SK-N-SH (cell line): ENCODE measurements at regions not wholly inside any gene's neighbourhood (a gene's known extent, or its start where the extent isn't known, plus 50 kb on each side); places are given as distances from the start of the nearest gene placed in this dataset.
A peak's percentile ranks its signal among the peaks of the same experiment; 100 is the strongest.

Experiments used
- CTCF ChIA-PET: fragments of 300-600, 350-600 bp; formaldehyde crosslinking; extraction: SDS; loops from one replicate; lab custom pipeline; 2021; lab: Yijun Ruan, JAX
- POLR2A ChIA-PET: fragments of 350-600 bp; sonication (Branson Sonifier 250); formaldehyde crosslinking; extraction: SDS; loops from one replicate; lab custom pipeline; 2020; ENCODE audit warnings: antibody characterized with exemption, inconsistent platforms; lab: Yijun Ruan, JAX
- DNase-seq: peaks from one replicate; pipeline ENCODE4 v3.0.0; 2012
- H2AFZ ChIP-seq: fragments of 200-600 bp; sonication (generic); 2 replicates; pipeline ENCODE4 v1.8.1; 2016; ENCODE audit warnings: antibody characterized with exemption, mild to moderate bottlenecking, low read depth
- H3F3A ChIP-seq: fragments of 200-600 bp; sonication (generic); replicated peaks from 2 replicates; pipeline ENCODE3; 2016; ENCODE audit warnings: antibody characterized with exemption, mild to moderate bottlenecking; ENCODE audit not compliant: insufficient read depth
- H3K27ac ChIP-seq, 2 experiments: fragments of 200-500 bp in 1 of 2; fragments of 200-600 bp in 1 of 2; sonication (Bioruptor generic) in 1 of 2; sonication (generic), shearing (Covaris generic) in 1 of 2; 2 replicates each; pipeline versions ENCODE4 v1.5.1 to v1.6.1; 2014 to 2016; ENCODE audit warnings: low read depth in 2 of 2, inconsistent platforms in 1 of 2, low read length in 1 of 2, mild to moderate bottlenecking in 1 of 2, mixed read lengths in 1 of 2
- H3K27me3 ChIP-seq: fragments of 200-600 bp; sonication (generic), shearing (Covaris generic); 2 replicates; pipeline ENCODE4 v1.6.1; 2016; ENCODE audit warnings: mixed run types; ENCODE audit not compliant: insufficient read depth
- H3K36me3 ChIP-seq, 2 experiments: fragments of 200-500 bp in 1 of 2; fragments of 200-600 bp in 1 of 2; sonication (Bioruptor generic) in 1 of 2; sonication (generic) in 1 of 2; replicated peaks in 1 of 2; 2 replicates each; pipeline versions ENCODE3 to v1.5.1; 2014 to 2016; ENCODE audit warnings: low read length in 1 of 2, mild to moderate bottlenecking in 1 of 2; ENCODE audit not compliant: insufficient read depth in 2 of 2, control insufficient read depth in 1 of 2
- H3K4me1 ChIP-seq, 2 experiments: fragments of 200-500 bp in 1 of 2; fragments of 200-600 bp in 1 of 2; sonication (Bioruptor generic) in 1 of 2; sonication (generic), shearing (Covaris generic) in 1 of 2; 2 replicates each; pipeline versions ENCODE4 v1.5.1 to v1.6.1; 2014 to 2016; ENCODE audit warnings: low read depth in 1 of 2, low read length in 1 of 2, mixed run types in 1 of 2; ENCODE audit not compliant: insufficient read depth in 2 of 2, control insufficient read depth in 1 of 2
- H3K4me2 ChIP-seq: fragments of 200-600 bp; sonication (generic), shearing (Covaris generic); 2 replicates; pipeline ENCODE4 v1.6.1; 2017; ENCODE audit warnings: mixed run types
- H3K4me3 ChIP-seq, 2 experiments: fragments of 200-500 bp in 1 of 2; fragments of 200-600 bp in 1 of 2; sonication (Bioruptor generic) in 1 of 2; sonication (generic), shearing (Covaris generic) in 1 of 2; 2 replicates each; pipeline versions ENCODE4 v1.5.1 to v1.8.1; 2014 to 2016; ENCODE audit warnings: low read depth in 2 of 2, inconsistent platforms in 1 of 2, low read length in 1 of 2, mild to moderate bottlenecking in 1 of 2, mixed read lengths in 1 of 2, moderate library complexity in 1 of 2
- H3K79me2 ChIP-seq: fragments of 200-600 bp; sonication (generic); 2 replicates; pipeline ENCODE4 v1.8.1; 2017; ENCODE audit warnings: mild to moderate bottlenecking; ENCODE audit not compliant: insufficient read depth
- H3K9ac ChIP-seq: fragments of 200-600 bp; sonication (generic); 2 replicates; pipeline ENCODE4 v1.6.1; 2017; ENCODE audit warnings: mixed run types
- H3K9me2 ChIP-seq: fragments of 200-600 bp; sonication (generic); 2 replicates; pipeline ENCODE4 v1.6.1; 2017; ENCODE audit warnings: mixed run types
- H3K9me3 ChIP-seq: fragments of 200-600 bp; sonication (generic); 2 replicates; pipeline ENCODE4 v1.6.1; 2017; ENCODE audit warnings: mixed run types, mild to moderate bottlenecking, moderate library complexity
- H4K20me1 ChIP-seq: fragments of 200-600 bp; sonication (generic); 2 replicates; pipeline ENCODE4 v1.6.1; 2017; ENCODE audit warnings: mild to moderate bottlenecking, mixed run types; ENCODE audit not compliant: insufficient read depth
- CHD2 ChIP-seq: fragments of 150-350 bp; IDR thresholded peaks from 2 replicates; pipeline ENCODE4 v1.6.1; 2018; ENCODE audit warnings: low read length; ENCODE audit not compliant: partially characterized antibody
- EP300 ChIP-seq, 2 experiments: IDR thresholded peaks; 2 replicates each; pipeline versions ENCODE4 v1.4.0 to v1.6.1; 2012; ENCODE audit warnings: borderline replicate concordance in 1 of 2, low read depth in 1 of 2, low read length in 1 of 2
- FOSL2 ChIP-seq: IDR thresholded peaks from 2 replicates; pipeline ENCODE4 v1.4.0; 2012; ENCODE audit warnings: low read depth, mild to moderate bottlenecking, moderate library complexity, borderline replicate concordance
- FOXJ3 ChIP-seq: sonication (generic); formaldehyde crosslinking; IDR thresholded peaks from 2 replicates; pipeline ENCODE4 v1.5.1; 2020; ENCODE audit warnings: mild to moderate bottlenecking, missing genetic modification reagents
- FOXM1 ChIP-seq: IDR thresholded peaks from 2 replicates; pipeline ENCODE4 v1.4.0; 2012; ENCODE audit warnings: low read depth, mild to moderate bottlenecking
- GABPA ChIP-seq: IDR thresholded peaks from 2 replicates; pipeline ENCODE4 v1.4.0; 2012; ENCODE audit warnings: low read depth, mild to moderate bottlenecking
- GATA2 ChIP-seq: sonication (generic); formaldehyde crosslinking; IDR thresholded peaks from 2 replicates; pipeline ENCODE4 v1.5.0; 2020; ENCODE audit warnings: mild to moderate bottlenecking, missing genetic modification reagents
- JUND ChIP-seq: IDR thresholded peaks from 2 replicates; pipeline ENCODE4 v1.4.0; 2012
- MXI1 ChIP-seq: IDR thresholded peaks from 2 replicates; pipeline ENCODE4 v1.6.1; 2012; ENCODE audit warnings: mild to moderate bottlenecking, low read depth, low read length, improper control_type of control experiment
- NFIC ChIP-seq: IDR thresholded peaks from 2 replicates; pipeline ENCODE4 v1.4.0; 2012; ENCODE audit warnings: borderline replicate concordance
- NRF1 ChIP-seq: IDR thresholded peaks from 2 replicates; pipeline ENCODE4 v1.6.1; 2012; ENCODE audit warnings: low read depth, mild to moderate bottlenecking, low read length
- RCOR1 ChIP-seq: fragments of 150-350 bp; IDR thresholded peaks from 2 replicates; pipeline ENCODE4 v1.6.1; 2017; ENCODE audit warnings: antibody characterized with exemption, low read length
- RXRA ChIP-seq: IDR thresholded peaks from 2 replicates; pipeline ENCODE4 v1.4.0; 2012; ENCODE audit warnings: low read depth, mild to moderate bottlenecking, borderline replicate concordance
- SIN3A ChIP-seq: IDR thresholded peaks from 2 replicates; pipeline ENCODE4 v1.6.1; 2012; ENCODE audit warnings: low read depth, mild to moderate bottlenecking, low read length, moderate library complexity, borderline replicate concordance
- TAF1 ChIP-seq: IDR thresholded peaks from 2 replicates; pipeline ENCODE4 v1.6.1; 2012; ENCODE audit warnings: low read depth, mild to moderate bottlenecking, low read length, moderate library complexity, borderline replicate concordance
- TCF12 ChIP-seq: IDR thresholded peaks from 2 replicates; pipeline ENCODE4 v1.4.0; 2012
- TEAD4 ChIP-seq: IDR thresholded peaks from 2 replicates; pipeline ENCODE4 v1.4.0; 2012; ENCODE audit warnings: mild to moderate bottlenecking, borderline replicate concordance; ENCODE audit not compliant: insufficient read depth
- WGBS: methylation state at CpG from one replicate; pipeline ENCODE4 v1.1.6; 2017; ENCODE audit warnings: low lambda C conversion rate; 5-methylcytosine and 5-hydroxymethylcytosine counted together
- TF ChIP-seq, protein P1 (sequence below): IDR thresholded peaks from 2 replicates; pipeline ENCODE4; 2012
- TF ChIP-seq, protein P2 (sequence below): IDR thresholded peaks from 2 replicates; pipeline ENCODE4 v1.6.1; 2012; ENCODE audit warnings: mild to moderate bottlenecking, low read depth, low read length, moderate library complexity

DNA sequence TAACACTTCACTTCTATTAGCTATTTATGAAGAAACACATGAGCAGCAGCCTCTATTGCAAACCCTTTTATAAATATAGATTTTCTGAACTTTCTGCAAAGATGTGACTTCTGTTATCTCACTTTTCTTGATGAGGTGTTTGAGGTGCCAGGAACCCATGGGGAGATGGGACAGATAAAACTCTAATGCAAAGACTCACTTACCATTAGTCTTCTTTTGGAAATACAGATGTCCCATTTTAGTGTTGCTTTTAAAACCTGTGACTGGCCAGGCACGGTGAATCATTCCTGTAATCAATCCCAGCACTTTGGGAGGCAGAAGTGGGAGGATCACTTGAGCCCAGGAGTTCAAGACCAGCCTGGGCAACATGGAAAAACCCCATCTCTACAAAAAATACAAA, 171.3 kb upstream of the GAS1 start:
- DNase-seq: no peak

More for the DNA sequence above, 171.3 kb upstream of the GAS1 start:
- peak; percentile 58; the same call in 1 of the 2 replicates for TF ChIP-seq TEAD4
- no peak for TF ChIP-seq TAF1
- peak; percentile 39 for TF ChIP-seq CHD2
- TF ChIP-seq EP300 (IDR thresholded peaks at IDR 0.05; ENCODE audit: borderline replicate concordance in 1 of 2, low read depth in 1 of 2, low read length in 1 of 2): peak; percentile 66 to 81
- no peak for TF ChIP-seq GABPA
- peak; percentile 80 for TF ChIP-seq FOXM1
- TF ChIP-seq FOSL2: peak; percentile 70
- TF ChIP-seq, protein P1, sequence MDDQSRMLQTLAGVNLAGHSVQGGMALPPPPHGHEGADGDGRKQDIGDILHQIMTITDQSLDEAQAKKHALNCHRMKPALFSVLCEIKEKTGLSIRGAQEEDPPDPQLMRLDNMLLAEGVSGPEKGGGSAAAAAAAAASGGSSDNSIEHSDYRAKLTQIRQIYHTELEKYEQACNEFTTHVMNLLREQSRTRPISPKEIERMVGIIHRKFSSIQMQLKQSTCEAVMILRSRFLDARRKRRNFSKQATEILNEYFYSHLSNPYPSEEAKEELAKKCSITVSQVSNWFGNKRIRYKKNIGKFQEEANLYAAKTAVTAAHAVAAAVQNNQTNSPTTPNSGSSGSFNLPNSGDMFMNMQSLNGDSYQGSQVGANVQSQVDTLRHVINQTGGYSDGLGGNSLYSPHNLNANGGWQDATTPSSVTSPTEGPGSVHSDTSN: peak; percentile 72
- TF ChIP-seq JUND: peak; percentile 69
- TF ChIP-seq, protein P2, sequence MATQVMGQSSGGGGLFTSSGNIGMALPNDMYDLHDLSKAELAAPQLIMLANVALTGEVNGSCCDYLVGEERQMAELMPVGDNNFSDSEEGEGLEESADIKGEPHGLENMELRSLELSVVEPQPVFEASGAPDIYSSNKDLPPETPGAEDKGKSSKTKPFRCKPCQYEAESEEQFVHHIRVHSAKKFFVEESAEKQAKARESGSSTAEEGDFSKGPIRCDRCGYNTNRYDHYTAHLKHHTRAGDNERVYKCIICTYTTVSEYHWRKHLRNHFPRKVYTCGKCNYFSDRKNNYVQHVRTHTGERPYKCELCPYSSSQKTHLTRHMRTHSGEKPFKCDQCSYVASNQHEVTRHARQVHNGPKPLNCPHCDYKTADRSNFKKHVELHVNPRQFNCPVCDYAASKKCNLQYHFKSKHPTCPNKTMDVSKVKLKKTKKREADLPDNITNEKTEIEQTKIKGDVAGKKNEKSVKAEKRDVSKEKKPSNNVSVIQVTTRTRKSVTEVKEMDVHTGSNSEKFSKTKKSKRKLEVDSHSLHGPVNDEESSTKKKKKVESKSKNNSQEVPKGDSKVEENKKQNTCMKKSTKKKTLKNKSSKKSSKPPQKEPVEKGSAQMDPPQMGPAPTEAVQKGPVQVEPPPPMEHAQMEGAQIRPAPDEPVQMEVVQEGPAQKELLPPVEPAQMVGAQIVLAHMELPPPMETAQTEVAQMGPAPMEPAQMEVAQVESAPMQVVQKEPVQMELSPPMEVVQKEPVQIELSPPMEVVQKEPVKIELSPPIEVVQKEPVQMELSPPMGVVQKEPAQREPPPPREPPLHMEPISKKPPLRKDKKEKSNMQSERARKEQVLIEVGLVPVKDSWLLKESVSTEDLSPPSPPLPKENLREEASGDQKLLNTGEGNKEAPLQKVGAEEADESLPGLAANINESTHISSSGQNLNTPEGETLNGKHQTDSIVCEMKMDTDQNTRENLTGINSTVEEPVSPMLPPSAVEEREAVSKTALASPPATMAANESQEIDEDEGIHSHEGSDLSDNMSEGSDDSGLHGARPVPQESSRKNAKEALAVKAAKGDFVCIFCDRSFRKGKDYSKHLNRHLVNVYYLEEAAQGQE: no peak
- peak; percentile 52 for TF ChIP-seq NFIC
- no peak for TF ChIP-seq NRF1
- peak; percentile 58; the same call in 1 of the 2 replicates for TF ChIP-seq RCOR1
- peak; percentile 29; the same call in 1 of the 2 replicates for TF ChIP-seq GATA2 (CRISPR knock-in tag)
- TF ChIP-seq TCF12: peak; percentile 91
- TF ChIP-seq FOXJ3 (CRISPR knock-in tag): no peak
- TF ChIP-seq MXI1: no peak
- no peak for TF ChIP-seq SIN3A
- peak; percentile 13; the same call in 1 of the 2 replicates for TF ChIP-seq RXRA
- no peaks in the 10 kb centered on the region for H3K9me2 ChIP-seq
- CTCF ChIA-PET: no interaction called here
- H3K36me3 ChIP-seq: no peaks in the 10 kb centered on the region
- no peaks in the 10 kb centered on the region for H3K27me3 ChIP-seq
- POLR2A ChIA-PET: no interaction called here
- H3K9ac ChIP-seq: no peak overlapping the region
- H3F3A ChIP-seq: peaks cover 30% of the 10 kb centered on the region
- H3K9me3 ChIP-seq: no peaks in the 10 kb centered on the region
- no peak overlapping the region for H3K4me3 ChIP-seq
- no peaks in the 10 kb centered on the region for H4K20me1 ChIP-seq
- H2AFZ ChIP-seq: no peak overlapping the region
- 0% methylated on average over 1 of the region's 1 CpG for WGBS
- H3K4me1 ChIP-seq: peaks cover 20 to 32% of the 10 kb centered on the region in 2 experiments
- 0 out of 2 replicates have a peak overlapping the region, but pooled peaks have one; percentile 47 for H3K4me2 ChIP-seq
- H3K27ac ChIP-seq: peak overlapping the region; percentile 90 to 95; a peak in 2 of 4 replicates
- H3K79me2 ChIP-seq: no peaks in the 10 kb centered on the region
